Left ventricle myocardium inferior (tissue), 1 donor: ENCODE measurements at regions not wholly inside any gene's neighbourhood (a gene's known extent, or its start where the extent isn't known, plus 50 kb on each side); places are given as distances from the start of the nearest gene placed in this dataset.

Experiments used
- DNase-seq: peaks from one replicate; pipeline ENCODE4 v3.0.0-alpha.2; 2020
- H3K27ac ChIP-seq: fragments of 200-600 bp; replicated peaks from 2 replicates; pipeline ENCODE4 v1.8.0; 2021
- H3K27me3 ChIP-seq: fragments of 200-600 bp; 2 replicates; pipeline ENCODE4 v1.8.0; 2021; ENCODE audit warnings: low read depth
- H3K36me3 ChIP-seq: fragments of 200-600 bp; 2 replicates; pipeline ENCODE4 v1.8.0; 2021
- H3K4me1 ChIP-seq: fragments of 200-600 bp; 2 replicates; pipeline ENCODE4 v1.8.0; 2021
- H3K4me3 ChIP-seq: fragments of 200-600 bp; 2 replicates; pipeline ENCODE4 v1.8.0; 2021; ENCODE audit warnings: mild to moderate bottlenecking, moderate library complexity
- H3K9me3 ChIP-seq: fragments of 200-600 bp; replicated peaks from 2 replicates; pipeline ENCODE4 v1.8.0; 2021
- intact Hi-C: fragments of 100-400 bp; cut with micrococcal nuclease; formaldehyde crosslinking; loops from one replicate; pipeline ENCODE4 v1.11.0; 2022
- TF ChIP-seq, protein P1 (sequence below): fragments of 200-600 bp; IDR thresholded peaks from 2 replicates; pipeline ENCODE4 v1.8.0; 2021; ENCODE audit warnings: antibody characterized with exemption, mild to moderate bottlenecking, borderline replicate concordance
- donor health status: DM: no; HTN: yes; CAD: no; lungs with severe emphysema.

- H3K9me3 ChIP-seq, result no peaks in the 10 kb centered on the region
- TF ChIP-seq, protein P1, sequence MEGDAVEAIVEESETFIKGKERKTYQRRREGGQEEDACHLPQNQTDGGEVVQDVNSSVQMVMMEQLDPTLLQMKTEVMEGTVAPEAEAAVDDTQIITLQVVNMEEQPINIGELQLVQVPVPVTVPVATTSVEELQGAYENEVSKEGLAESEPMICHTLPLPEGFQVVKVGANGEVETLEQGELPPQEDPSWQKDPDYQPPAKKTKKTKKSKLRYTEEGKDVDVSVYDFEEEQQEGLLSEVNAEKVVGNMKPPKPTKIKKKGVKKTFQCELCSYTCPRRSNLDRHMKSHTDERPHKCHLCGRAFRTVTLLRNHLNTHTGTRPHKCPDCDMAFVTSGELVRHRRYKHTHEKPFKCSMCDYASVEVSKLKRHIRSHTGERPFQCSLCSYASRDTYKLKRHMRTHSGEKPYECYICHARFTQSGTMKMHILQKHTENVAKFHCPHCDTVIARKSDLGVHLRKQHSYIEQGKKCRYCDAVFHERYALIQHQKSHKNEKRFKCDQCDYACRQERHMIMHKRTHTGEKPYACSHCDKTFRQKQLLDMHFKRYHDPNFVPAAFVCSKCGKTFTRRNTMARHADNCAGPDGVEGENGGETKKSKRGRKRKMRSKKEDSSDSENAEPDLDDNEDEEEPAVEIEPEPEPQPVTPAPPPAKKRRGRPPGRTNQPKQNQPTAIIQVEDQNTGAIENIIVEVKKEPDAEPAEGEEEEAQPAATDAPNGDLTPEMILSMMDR, result no peak
- no peak overlapping the region for H3K27ac ChIP-seq
- peaks cover 16% of the 10 kb centered on the region for H3K27me3 ChIP-seq
- H3K4me3 ChIP-seq, result no peak overlapping the region
- H3K36me3 ChIP-seq, result no peaks in the 10 kb centered on the region
- no peak for DNase-seq
- intact Hi-C loops, result no loop called here
- H3K4me1 ChIP-seq, result no peaks in the 10 kb centered on the region
These were observed 90.6 kb upstream of the SYNDIG1 start for GRCh38 chr20:24378661-24379483.

DNA sequence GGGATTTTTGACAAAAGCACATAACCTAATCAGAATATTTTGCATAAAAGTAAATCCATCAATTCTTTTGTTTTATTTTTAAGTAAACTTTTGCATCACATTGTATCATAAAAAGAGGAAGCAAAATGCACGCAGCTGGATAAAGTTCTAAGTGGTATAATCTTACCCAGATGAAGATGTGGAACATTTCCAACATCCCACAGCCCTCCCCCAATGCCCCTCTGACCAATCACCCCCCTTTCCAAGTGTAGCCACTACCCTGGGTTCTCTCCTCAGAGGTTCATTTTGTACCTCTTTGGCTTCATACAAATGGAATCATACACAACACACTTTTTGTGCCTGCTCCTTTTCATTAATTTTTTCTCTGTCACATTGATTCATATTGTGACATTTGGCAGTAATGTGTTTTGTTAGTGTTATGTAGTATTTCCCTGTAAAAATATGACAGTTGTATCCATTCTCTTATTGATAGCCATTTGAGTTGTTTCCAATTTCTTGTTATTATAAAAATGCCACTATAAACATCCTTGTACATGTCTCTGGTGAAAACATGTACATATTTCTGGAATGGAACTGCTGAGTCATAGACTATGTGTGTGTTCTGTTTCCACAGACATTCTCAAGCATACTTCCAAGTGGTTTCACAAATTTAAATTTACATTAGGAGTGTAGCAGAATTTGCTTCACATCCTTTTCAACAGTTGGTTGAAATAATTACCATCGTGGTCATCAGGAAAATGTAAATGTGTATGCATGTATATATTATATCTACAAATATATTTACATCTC lies 92.9 kb upstream of the SYNDIG1 start:
- H3K27ac ChIP-seq, result no peak overlapping the region

GRCh38 chr20:24373372-24373771 lies 96.1 kb upstream of the SYNDIG1 start:
- TF ChIP-seq, protein P1, result no peak
- no peak overlapping the region for H3K4me3 ChIP-seq
- intact Hi-C loops, result no loop called here
- no peaks in the 10 kb centered on the region for H3K27me3 ChIP-seq
- H3K9me3 ChIP-seq, result no peaks in the 10 kb centered on the region
- no peak for DNase-seq
- no peak overlapping the region for H3K27ac ChIP-seq
- H3K36me3 ChIP-seq, result no peaks in the 10 kb centered on the region
- no peaks in the 10 kb centered on the region for H3K4me1 ChIP-seq

More for the DNA sequence above, 92.9 kb upstream of the SYNDIG1 start:
- no peak overlapping the region for H3K4me3 ChIP-seq
- DNase-seq, result no peak
- H3K36me3 ChIP-seq, result no peaks in the 10 kb centered on the region
- TF ChIP-seq, protein P1, result no peak
- no peaks in the 10 kb centered on the region for H3K9me3 ChIP-seq
- peaks cover 12% of the 10 kb centered on the region for H3K27me3 ChIP-seq
- no peaks in the 10 kb centered on the region for H3K4me1 ChIP-seq
- intact Hi-C loops, result no loop called here

- no peak for DNase-seq
- Histone ChIP-seq H3K4me3 (no peak overlapping the region), H3K36me3 (no peaks in the 10 kb centered on the region), H3K27ac (no peak overlapping the region), H3K27me3 (peaks cover 8% of the 10 kb centered on the region), H3K4me1 (no peaks in the 10 kb centered on the region), H3K9me3 (no peaks in the 10 kb centered on the region)
- TF ChIP-seq, protein P1, result no peak
- intact Hi-C loops, result no loop called here
These were observed 98.3 kb upstream of the SYNDIG1 start for GRCh38 chr20:24370911-24371695.

DNA sequence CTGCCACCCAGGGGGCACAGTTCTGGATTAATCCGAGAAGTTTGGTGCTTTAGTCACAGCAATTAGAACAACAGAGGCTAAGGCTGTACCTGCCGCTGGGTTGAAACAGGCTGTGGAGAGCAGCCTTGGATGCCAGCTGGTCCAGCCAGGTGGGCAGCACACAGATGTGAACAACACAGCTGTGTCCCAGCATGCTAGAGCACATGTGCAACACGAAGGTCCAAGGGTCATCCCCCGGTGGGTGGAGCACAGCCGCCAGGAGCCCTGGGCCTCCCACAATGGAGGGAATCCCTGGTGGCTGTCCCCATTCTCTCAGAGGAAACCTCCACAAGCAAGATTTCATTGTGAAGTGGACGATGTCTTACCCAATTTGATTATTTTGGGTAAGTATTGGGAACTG lies 99.2 kb upstream of the SYNDIG1 start:
- H3K4me1 ChIP-seq, result no peaks in the 10 kb centered on the region
- intact Hi-C loops, result no loop called here
- TF ChIP-seq, protein P1, result no peak
- H3K4me3 ChIP-seq, result no peak overlapping the region
- no peaks in the 10 kb centered on the region for H3K9me3 ChIP-seq
- DNase-seq, result no peak
- H3K36me3 ChIP-seq, result no peaks in the 10 kb centered on the region
- no peak overlapping the region for H3K27ac ChIP-seq
- peaks cover 8% of the 10 kb centered on the region for H3K27me3 ChIP-seq
